SK-N-SH (cell line): ENCODE measurements at regions not wholly inside any gene's neighbourhood (a gene's known extent, or its start where the extent isn't known, plus 50 kb on each side); places are given as distances from the start of the nearest gene placed in this dataset.

ENCODE experiments used
- CTCF ChIA-PET: fragments of 300-600, 350-600 bp; formaldehyde crosslinking; extraction: SDS; loops from one replicate; lab custom pipeline; 2021; lab: Yijun Ruan, JAX
- POLR2A ChIA-PET: fragments of 350-600 bp; sonication (Branson Sonifier 250); formaldehyde crosslinking; extraction: SDS; loops from one replicate; lab custom pipeline; 2020; ENCODE audit warnings: antibody characterized with exemption, inconsistent platforms; lab: Yijun Ruan, JAX
- DNase-seq: peaks from one replicate; pipeline ENCODE4 v3.0.0; 2012
- H2AFZ ChIP-seq: fragments of 200-600 bp; sonication (generic); 2 replicates; pipeline ENCODE4 v1.8.1; 2016; ENCODE audit warnings: antibody characterized with exemption, mild to moderate bottlenecking, low read depth
- H3F3A ChIP-seq: fragments of 200-600 bp; sonication (generic); replicated peaks from 2 replicates; pipeline ENCODE3; 2016; ENCODE audit warnings: antibody characterized with exemption, mild to moderate bottlenecking; ENCODE audit not compliant: insufficient read depth
- H3K27ac ChIP-seq, 2 experiments: fragments of 200-500 bp in 1 of 2; fragments of 200-600 bp in 1 of 2; sonication (Bioruptor generic) in 1 of 2; sonication (generic), shearing (Covaris generic) in 1 of 2; 2 replicates each; pipeline versions ENCODE4 v1.5.1 to v1.6.1; 2014 to 2016; ENCODE audit warnings: low read depth in 2 of 2, inconsistent platforms in 1 of 2, low read length in 1 of 2, mild to moderate bottlenecking in 1 of 2, mixed read lengths in 1 of 2
- H3K27me3 ChIP-seq: fragments of 200-600 bp; sonication (generic), shearing (Covaris generic); 2 replicates; pipeline ENCODE4 v1.6.1; 2016; ENCODE audit warnings: mixed run types; ENCODE audit not compliant: insufficient read depth
- H3K36me3 ChIP-seq, 2 experiments: fragments of 200-500 bp in 1 of 2; fragments of 200-600 bp in 1 of 2; sonication (Bioruptor generic) in 1 of 2; sonication (generic) in 1 of 2; replicated peaks in 1 of 2; 2 replicates each; pipeline versions ENCODE3 to v1.5.1; 2014 to 2016; ENCODE audit warnings: low read length in 1 of 2, mild to moderate bottlenecking in 1 of 2; ENCODE audit not compliant: insufficient read depth in 2 of 2, control insufficient read depth in 1 of 2
- H3K4me1 ChIP-seq, 2 experiments: fragments of 200-500 bp in 1 of 2; fragments of 200-600 bp in 1 of 2; sonication (Bioruptor generic) in 1 of 2; sonication (generic), shearing (Covaris generic) in 1 of 2; 2 replicates each; pipeline versions ENCODE4 v1.5.1 to v1.6.1; 2014 to 2016; ENCODE audit warnings: low read depth in 1 of 2, low read length in 1 of 2, mixed run types in 1 of 2; ENCODE audit not compliant: insufficient read depth in 2 of 2, control insufficient read depth in 1 of 2
- H3K4me2 ChIP-seq: fragments of 200-600 bp; sonication (generic), shearing (Covaris generic); 2 replicates; pipeline ENCODE4 v1.6.1; 2017; ENCODE audit warnings: mixed run types
- H3K4me3 ChIP-seq, 2 experiments: fragments of 200-500 bp in 1 of 2; fragments of 200-600 bp in 1 of 2; sonication (Bioruptor generic) in 1 of 2; sonication (generic), shearing (Covaris generic) in 1 of 2; 2 replicates each; pipeline versions ENCODE4 v1.5.1 to v1.8.1; 2014 to 2016; ENCODE audit warnings: low read depth in 2 of 2, inconsistent platforms in 1 of 2, low read length in 1 of 2, mild to moderate bottlenecking in 1 of 2, mixed read lengths in 1 of 2, moderate library complexity in 1 of 2
- H3K79me2 ChIP-seq: fragments of 200-600 bp; sonication (generic); 2 replicates; pipeline ENCODE4 v1.8.1; 2017; ENCODE audit warnings: mild to moderate bottlenecking; ENCODE audit not compliant: insufficient read depth
- H3K9ac ChIP-seq: fragments of 200-600 bp; sonication (generic); 2 replicates; pipeline ENCODE4 v1.6.1; 2017; ENCODE audit warnings: mixed run types
- H3K9me2 ChIP-seq: fragments of 200-600 bp; sonication (generic); 2 replicates; pipeline ENCODE4 v1.6.1; 2017; ENCODE audit warnings: mixed run types
- H3K9me3 ChIP-seq: fragments of 200-600 bp; sonication (generic); 2 replicates; pipeline ENCODE4 v1.6.1; 2017; ENCODE audit warnings: mixed run types, mild to moderate bottlenecking, moderate library complexity
- H4K20me1 ChIP-seq: fragments of 200-600 bp; sonication (generic); 2 replicates; pipeline ENCODE4 v1.6.1; 2017; ENCODE audit warnings: mild to moderate bottlenecking, mixed run types; ENCODE audit not compliant: insufficient read depth
- ELF1 ChIP-seq: IDR thresholded peaks from 2 replicates; pipeline ENCODE4 v1.4.0; 2012
- EP300 ChIP-seq, 2 experiments: IDR thresholded peaks; 2 replicates each; pipeline versions ENCODE4 v1.4.0 to v1.6.1; 2012; ENCODE audit warnings: borderline replicate concordance in 1 of 2, low read depth in 1 of 2, low read length in 1 of 2
- MEF2A ChIP-seq: IDR thresholded peaks from 2 replicates; pipeline ENCODE4 v1.4.0; 2012; ENCODE audit warnings: low read depth, borderline replicate concordance
- NFIC ChIP-seq: IDR thresholded peaks from 2 replicates; pipeline ENCODE4 v1.4.0; 2012; ENCODE audit warnings: borderline replicate concordance
- NRF1 ChIP-seq: IDR thresholded peaks from 2 replicates; pipeline ENCODE4 v1.6.1; 2012; ENCODE audit warnings: low read depth, mild to moderate bottlenecking, low read length
- POLR2AphosphoS5 ChIP-seq: IDR thresholded peaks from 2 replicates; pipeline ENCODE4 v1.6.1; 2012; ENCODE audit warnings: low read depth, low read length
- RAD21 ChIP-seq: IDR thresholded peaks from 2 replicates; pipeline ENCODE4 v1.6.1; 2012; ENCODE audit warnings: mild to moderate bottlenecking, low read length
- RFX5 ChIP-seq: IDR thresholded peaks from 2 replicates; pipeline ENCODE4 v1.6.1; 2012; ENCODE audit warnings: mild to moderate bottlenecking, improper control_type of control experiment, low read length
- SMC3 ChIP-seq: IDR thresholded peaks from 2 replicates; pipeline ENCODE4 v1.6.1; 2012; ENCODE audit warnings: low read depth, low read length, improper control_type of control experiment
- TEAD4 ChIP-seq: IDR thresholded peaks from 2 replicates; pipeline ENCODE4 v1.4.0; 2012; ENCODE audit warnings: mild to moderate bottlenecking, borderline replicate concordance; ENCODE audit not compliant: insufficient read depth
- YY1 ChIP-seq: IDR thresholded peaks from 2 replicates; pipeline ENCODE4 v1.4.0; 2012; ENCODE audit warnings: low read depth, mild to moderate bottlenecking
- WGBS: methylation state at CpG from one replicate; pipeline ENCODE4 v1.1.6; 2017; ENCODE audit warnings: low lambda C conversion rate; 5-methylcytosine and 5-hydroxymethylcytosine counted together
- TF ChIP-seq, protein P1 (sequence below): IDR thresholded peaks from 2 replicates; pipeline ENCODE4 v1.4.0; 2012; ENCODE audit warnings: low read depth, borderline replicate concordance
- TF ChIP-seq, protein P2 (sequence below): IDR thresholded peaks from 2 replicates; pipeline ENCODE4; 2012
- TF ChIP-seq, protein P3 (sequence below): fragments of 200-600 bp; sonication (generic); IDR thresholded peaks from 2 replicates; pipeline ENCODE4 v1.6.1; 2017; ENCODE audit warnings: antibody characterized with exemption, mild to moderate bottlenecking, moderate library complexity
- TF ChIP-seq, protein P4 (sequence below): IDR thresholded peaks from 2 replicates; pipeline ENCODE4 v1.4.0; 2012; ENCODE audit warnings: low read depth

DNA sequence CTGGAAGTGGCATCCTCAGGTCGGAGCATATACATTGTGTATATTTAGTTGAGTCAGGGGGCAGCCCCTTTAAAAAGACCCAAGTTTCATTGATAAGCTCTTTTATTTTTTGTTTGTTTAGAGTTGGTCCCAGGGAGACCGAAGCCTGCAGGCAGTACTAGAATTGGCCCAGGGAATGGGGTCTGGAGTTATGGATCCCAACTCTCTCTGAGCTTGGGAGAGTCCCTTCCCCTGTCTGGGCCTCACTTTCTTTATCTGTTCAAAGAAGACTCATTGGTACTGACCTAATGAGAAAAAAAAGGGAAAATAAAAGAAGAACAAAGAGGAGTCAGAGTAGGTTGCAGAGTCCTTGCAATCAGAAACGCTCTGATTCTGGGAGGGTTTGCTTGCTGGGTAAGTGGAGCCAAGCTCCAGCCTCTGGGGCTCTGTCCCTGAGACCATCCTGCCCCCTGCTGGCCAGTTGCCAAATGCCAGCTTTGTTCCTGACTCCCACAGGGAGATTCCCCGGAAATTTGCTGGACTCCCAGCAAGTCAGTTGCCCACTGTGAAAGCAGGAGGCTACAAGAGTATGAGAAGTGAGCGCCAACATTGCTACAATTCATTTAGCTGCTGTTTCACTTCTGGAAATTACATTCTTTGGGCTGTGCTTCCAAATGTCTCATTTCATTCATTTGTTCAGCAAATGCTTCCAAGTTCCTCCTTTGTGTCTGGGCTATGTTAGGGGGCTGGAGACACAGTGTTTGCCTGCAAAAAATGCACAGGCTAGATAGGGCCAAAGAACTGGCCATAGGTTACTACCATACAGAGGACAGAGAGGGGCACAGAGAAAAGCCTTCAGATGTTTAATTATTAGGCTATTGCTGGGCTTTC is 156.2 kb downstream of the MELK start:
- H3K4me2 ChIP-seq: no peak overlapping the region
- no peaks in the 10 kb centered on the region for H4K20me1 ChIP-seq
- no peaks in the 10 kb centered on the region for H3F3A ChIP-seq
- no peaks in the 10 kb centered on the region for H3K4me1 ChIP-seq
- peak; percentile 83 for DNase-seq
- no peaks in the 10 kb centered on the region for H3K9me2 ChIP-seq
- H3K27ac ChIP-seq: no peak overlapping the region
- no peaks in the 10 kb centered on the region for H3K9me3 ChIP-seq
- TF ChIP-seq NFIC (no peak), SMC3 (peak; percentile 88), RAD21 (peak; percentile 94)
- TF ChIP-seq, protein P1, sequence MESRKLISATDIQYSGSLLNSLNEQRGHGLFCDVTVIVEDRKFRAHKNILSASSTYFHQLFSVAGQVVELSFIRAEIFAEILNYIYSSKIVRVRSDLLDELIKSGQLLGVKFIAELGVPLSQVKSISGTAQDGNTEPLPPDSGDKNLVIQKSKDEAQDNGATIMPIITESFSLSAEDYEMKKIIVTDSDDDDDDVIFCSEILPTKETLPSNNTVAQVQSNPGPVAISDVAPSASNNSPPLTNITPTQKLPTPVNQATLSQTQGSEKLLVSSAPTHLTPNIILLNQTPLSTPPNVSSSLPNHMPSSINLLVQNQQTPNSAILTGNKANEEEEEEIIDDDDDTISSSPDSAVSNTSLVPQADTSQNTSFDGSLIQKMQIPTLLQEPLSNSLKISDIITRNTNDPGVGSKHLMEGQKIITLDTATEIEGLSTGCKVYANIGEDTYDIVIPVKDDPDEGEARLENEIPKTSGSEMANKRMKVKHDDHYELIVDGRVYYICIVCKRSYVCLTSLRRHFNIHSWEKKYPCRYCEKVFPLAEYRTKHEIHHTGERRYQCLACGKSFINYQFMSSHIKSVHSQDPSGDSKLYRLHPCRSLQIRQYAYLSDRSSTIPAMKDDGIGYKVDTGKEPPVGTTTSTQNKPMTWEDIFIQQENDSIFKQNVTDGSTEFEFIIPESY: no peak
- TF ChIP-seq, protein P2, sequence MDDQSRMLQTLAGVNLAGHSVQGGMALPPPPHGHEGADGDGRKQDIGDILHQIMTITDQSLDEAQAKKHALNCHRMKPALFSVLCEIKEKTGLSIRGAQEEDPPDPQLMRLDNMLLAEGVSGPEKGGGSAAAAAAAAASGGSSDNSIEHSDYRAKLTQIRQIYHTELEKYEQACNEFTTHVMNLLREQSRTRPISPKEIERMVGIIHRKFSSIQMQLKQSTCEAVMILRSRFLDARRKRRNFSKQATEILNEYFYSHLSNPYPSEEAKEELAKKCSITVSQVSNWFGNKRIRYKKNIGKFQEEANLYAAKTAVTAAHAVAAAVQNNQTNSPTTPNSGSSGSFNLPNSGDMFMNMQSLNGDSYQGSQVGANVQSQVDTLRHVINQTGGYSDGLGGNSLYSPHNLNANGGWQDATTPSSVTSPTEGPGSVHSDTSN: no peak
- TF ChIP-seq, protein P3, sequence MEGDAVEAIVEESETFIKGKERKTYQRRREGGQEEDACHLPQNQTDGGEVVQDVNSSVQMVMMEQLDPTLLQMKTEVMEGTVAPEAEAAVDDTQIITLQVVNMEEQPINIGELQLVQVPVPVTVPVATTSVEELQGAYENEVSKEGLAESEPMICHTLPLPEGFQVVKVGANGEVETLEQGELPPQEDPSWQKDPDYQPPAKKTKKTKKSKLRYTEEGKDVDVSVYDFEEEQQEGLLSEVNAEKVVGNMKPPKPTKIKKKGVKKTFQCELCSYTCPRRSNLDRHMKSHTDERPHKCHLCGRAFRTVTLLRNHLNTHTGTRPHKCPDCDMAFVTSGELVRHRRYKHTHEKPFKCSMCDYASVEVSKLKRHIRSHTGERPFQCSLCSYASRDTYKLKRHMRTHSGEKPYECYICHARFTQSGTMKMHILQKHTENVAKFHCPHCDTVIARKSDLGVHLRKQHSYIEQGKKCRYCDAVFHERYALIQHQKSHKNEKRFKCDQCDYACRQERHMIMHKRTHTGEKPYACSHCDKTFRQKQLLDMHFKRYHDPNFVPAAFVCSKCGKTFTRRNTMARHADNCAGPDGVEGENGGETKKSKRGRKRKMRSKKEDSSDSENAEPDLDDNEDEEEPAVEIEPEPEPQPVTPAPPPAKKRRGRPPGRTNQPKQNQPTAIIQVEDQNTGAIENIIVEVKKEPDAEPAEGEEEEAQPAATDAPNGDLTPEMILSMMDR: peak; percentile 85
- no peaks in the 10 kb centered on the region for H3K27me3 ChIP-seq
- whole genome bisulfite sequencing: 32% methylated on average over 5 of the region's 5 CpGs
- CTCF ChIA-PET: interaction anchor here (0.5 to 7.3 kb wide), 65 partner anchors 8 to 684 kb away, joined by 3 to 150 read pairs (median 5); no protein-coding TSS in a partner anchor
- no peaks in the 10 kb centered on the region for H3K36me3 ChIP-seq
- H2AFZ ChIP-seq: 0 out of 2 replicates have a peak overlapping the region, but pooled peaks have one; percentile 4
- no peak overlapping the region for H3K9ac ChIP-seq
- peak overlapping the region in 1 of 2 experiments; percentile 29; a peak in 1 of 4 replicates for H3K4me3 ChIP-seq
- POLR2A ChIA-PET: interaction anchor here (1.5 kb wide), 1 partner anchor 37 kb away, joined by 5 read pairs; no protein-coding TSS in a partner anchor
- no peaks in the 10 kb centered on the region for H3K79me2 ChIP-seq

DNA sequence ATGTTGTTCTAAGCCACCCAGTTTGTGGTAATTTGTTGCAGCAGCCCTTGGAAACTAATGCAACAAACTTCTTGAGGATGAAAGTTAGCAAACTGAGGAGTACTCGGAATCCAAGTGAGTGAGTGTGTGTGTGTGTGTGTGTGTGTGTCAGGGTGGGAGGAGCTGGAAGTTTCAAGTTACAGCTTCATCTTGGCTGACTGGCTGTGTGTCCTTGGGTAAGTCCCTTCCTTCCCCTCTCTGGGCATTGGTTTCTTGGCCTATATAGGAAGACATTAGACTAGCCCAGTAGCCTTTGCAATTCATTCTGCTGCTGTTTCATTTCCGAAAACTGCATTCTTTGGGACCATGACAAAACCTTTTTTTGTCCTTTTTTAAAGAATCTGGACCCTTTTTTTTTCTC is 157.2 kb downstream of the MELK start:
- no peaks in the 10 kb centered on the region for H3K27me3 ChIP-seq
- no peaks in the 10 kb centered on the region for H3K36me3 ChIP-seq
- ChIA-PET CTCF (interaction anchor here (0.8 to 7.3 kb wide), 13 partner anchors 9 to 323 kb away, joined by 3 to 150 read pairs (median 12); no protein-coding TSS in a partner anchor), POLR2A (no interaction called here)
- H3F3A ChIP-seq: no peaks in the 10 kb centered on the region
- H3K79me2 ChIP-seq: no peaks in the 10 kb centered on the region
- H3K4me1 ChIP-seq: no peaks in the 10 kb centered on the region
- no peak overlapping the region for H3K4me3 ChIP-seq
- DNase-seq: no peak
- no peak overlapping the region for H2AFZ ChIP-seq
- no peaks in the 10 kb centered on the region for H3K9me3 ChIP-seq
- H4K20me1 ChIP-seq: no peaks in the 10 kb centered on the region
- H3K9ac ChIP-seq: no peak overlapping the region
- H3K4me2 ChIP-seq: no peak overlapping the region
- H3K27ac ChIP-seq: no peak overlapping the region
- H3K9me2 ChIP-seq: no peaks in the 10 kb centered on the region
- 68% methylated on average over 2 of the region's 2 CpGs for WGBS
- TF ChIP-seq YY1 (no peak), RAD21 (no peak), RFX5 (no peak), NRF1 (no peak), POLR2AphosphoS5 (no peak), SMC3 (no peak), EP300 (IDR thresholded peaks at IDR 0.05; ENCODE audit: borderline replicate concordance in 1 of 2, low read depth in 1 of 2, low read length in 1 of 2) (no peak), MEF2A (no peak), TEAD4 (no peak), ELF1 (no peak)
- TF ChIP-seq, protein P1: no peak
- TF ChIP-seq, protein P4, sequence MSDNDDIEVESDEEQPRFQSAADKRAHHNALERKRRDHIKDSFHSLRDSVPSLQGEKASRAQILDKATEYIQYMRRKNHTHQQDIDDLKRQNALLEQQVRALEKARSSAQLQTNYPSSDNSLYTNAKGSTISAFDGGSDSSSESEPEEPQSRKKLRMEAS: no peak
- TF ChIP-seq, protein P2: no peak
